RWPE1 (cell line): ENCODE measurements at regions not wholly inside any gene's neighbourhood (a gene's known extent, or its start where the extent isn't known, plus 50 kb on each side); places are given as distances from the start of the nearest gene placed in this dataset.
"Not testable (repeated sequence)": the region's sequence is repeated elsewhere in the genome, so short reads cannot be mapped to it uniquely, and the experiment has no call there.

Experiments
- CTCF ChIA-PET: fragments of 350-600 bp; sonication (Branson Sonifier 250); formaldehyde crosslinking; extraction: SDS; loops from one replicate; lab custom pipeline; 2021; lab: Yijun Ruan, JAX
- POLR2A ChIA-PET: fragments of 400-600 bp; formaldehyde crosslinking; extraction: SDS; loops from one replicate; lab custom pipeline; 2020; ENCODE audit warnings: antibody characterized with exemption; ENCODE audit not compliant: low non-redundant PET; lab: Yijun Ruan, JAX
- DNase-seq: peaks from one replicate; pipeline ENCODE4 v3.0.0; 2012; ENCODE audit warnings: low spot score
- H3K27ac ChIP-seq: fragments of 450-650 bp; 2 replicates; pipeline ENCODE4 v1.5.1; 2017
- CTCF ChIP-seq: fragments of 450-650 bp; conservative IDR thresholded peaks from 2 replicates; pipeline ENCODE4 v1.5.1; 2017; ENCODE audit warnings: low read depth, mild to moderate bottlenecking

- DNase-seq: no peak
- 0 out of 2 replicates have a peak, but pooled peaks have one; percentile 7 for TF ChIP-seq CTCF
- ChIA-PET POLR2A (no interaction called here), CTCF (interaction anchor here (0.6 to 0.7 kb wide), 2 partner anchors 439 to 837 kb away, joined by 3 to 4 read pairs; no protein-coding TSS in a partner anchor)
- H3K27ac ChIP-seq: no peak overlapping the region
These were observed 62.7 kb upstream of the OSTN start for GRCh38 chr3:191136347-191136746.

GRCh38 chr3:191135175-191135574 is 63.9 kb upstream of the OSTN start:
- CTCF ChIA-PET: no interaction called here
- POLR2A ChIA-PET: no interaction called here

GRCh38 chr3:191133359-191133758 is 65.7 kb upstream of the OSTN start:
- no peak for TF ChIP-seq CTCF
- CTCF ChIA-PET: interaction anchor here (1.1 kb wide), 1 partner anchor 10 kb away, joined by 3 read pairs; no protein-coding TSS in a partner anchor
- no peak for DNase-seq
- H3K27ac ChIP-seq: no peak overlapping the region
- POLR2A ChIA-PET: interaction anchor here (0.7 kb wide), 1 partner anchor 59 kb away, joined by 5 read pairs; no protein-coding TSS in a partner anchor

More at GRCh38 chr3:191135175-191135574, 63.9 kb upstream of the OSTN start:
- H3K27ac ChIP-seq: no peak overlapping the region
- no peak for DNase-seq
- no peak for TF ChIP-seq CTCF

GRCh38 chr3:191131305-191131704 is 67.7 kb upstream of the OSTN start:
- POLR2A ChIA-PET: no interaction called here
- no peak for TF ChIP-seq CTCF
- no peak overlapping the region for H3K27ac ChIP-seq
- DNase-seq: no peak
- CTCF ChIA-PET: no interaction called here

GRCh38 chr3:191124891-191125290 is 74.2 kb upstream of the OSTN start:
- CTCF ChIA-PET, H3K27ac ChIP-seq, POLR2A ChIA-PET, DNase-seq: not testable (repeated sequence)

GRCh38 chr3:191123946-191124345 is 75.1 kb upstream of the OSTN start:
- POLR2A ChIA-PET: no interaction called here
- CTCF ChIA-PET: interaction anchor here (0.7 to 1.2 kb wide), 2 partner anchors 10 to 85 kb away, joined by 3 read pairs; no protein-coding TSS in a partner anchor
- no peak overlapping the region for H3K27ac ChIP-seq
- no peak for DNase-seq
- TF ChIP-seq CTCF: no peak

- DNase-seq: no peak
- CTCF ChIA-PET: interaction anchor here (1.2 kb wide), 1 partner anchor 11 kb away, joined by 3 read pairs; no protein-coding TSS in a partner anchor
- POLR2A ChIA-PET: no interaction called here
- H3K27ac ChIP-seq: no peak overlapping the region
- TF ChIP-seq CTCF: no peak
These were observed 75.8 kb upstream of the OSTN start for GRCh38 chr3:191123231-191123630.
